Body of pancreas (tissue), 4 donors: ENCODE measurements at regions not wholly inside any gene's neighbourhood (a gene's known extent, or its start where the extent isn't known, plus 50 kb on each side); places are given as distances from the start of the nearest gene placed in this dataset.
A peak's percentile ranks its signal among the peaks of the same experiment; 100 is the strongest.
"Not testable (repeated sequence)": the region's sequence is repeated elsewhere in the genome, so short reads cannot be mapped to it uniquely, and the experiment has no call there.

Experiments used
- ATAC-seq: fragments of 150-250 bp; one replicate; pipeline ENCODE4 v1.9.1; 2016
- DNase-seq, 4 donors: peaks; one replicate each; pipeline ENCODE4 v3.0.0-alpha.2; 2019
- H3K27ac ChIP-seq, 4 donors: fragments of 200-600 bp; sonication (generic); 1 replicate in 3 of 4; 2 replicates in 1 of 4; pipeline versions ENCODE4 v1.5.1 to v1.6.1; 2016 to 2019; ENCODE audit warnings: mild to moderate bottlenecking in 1 of 4, mixed read lengths in 1 of 4, moderate library complexity in 1 of 4
- H3K27me3 ChIP-seq, 2 donors: fragments of 200-600 bp; sonication (generic); one replicate each; pipeline ENCODE4 v1.6.0; 2016; ENCODE audit warnings: mild to moderate bottlenecking in 1 of 2
- H3K36me3 ChIP-seq, 2 donors: fragments of 200-600 bp; sonication (generic); replicated peaks in 1 of 2; 2 replicates each; pipeline ENCODE4 v1.5.1; 2016; ENCODE audit warnings: low read depth in 2 of 2; ENCODE audit not compliant: insufficient read depth in 1 of 2
- H3K4me1 ChIP-seq: fragments of 200-600 bp; sonication (generic); one replicate; pipeline ENCODE4 v1.6.0; 2016
- H3K4me3 ChIP-seq, 2 donors: fragments of 200-600 bp; sonication (generic); 1 replicate in 1 of 2; 2 replicates in 1 of 2; pipeline ENCODE4 v1.5.1; 2016 to 2019
- H3K9me3 ChIP-seq, 3 donors: fragments of 200-600 bp; sonication (generic); 1 replicate in 2 of 3; 2 replicates in 1 of 3; pipeline ENCODE4 v1.5.1; 2016
- POLR2A ChIP-seq, 3 donors: fragments of 450-650 bp; IDR thresholded peaks; one replicate each; pipeline ENCODE4 v1.6.1; 2016; ENCODE audit warnings: antibody characterized with exemption in 3 of 3, mild to moderate bottlenecking in 2 of 3
- WGBS, 2 donors: methylation state at CpG; one replicate each; pipeline ENCODE4 v1.1.5; 2017; 5-methylcytosine and 5-hydroxymethylcytosine counted together
- intact Hi-C: fragments of 100-400 bp; cut with DNase I; formaldehyde crosslinking; loops from one replicate; pipeline ENCODE4 v1.15.1; 2023
- TF ChIP-seq, protein P1 (sequence below), 7 experiments: fragments of 450-650 bp in 4 of 7; fragments of 200-600 bp in 3 of 7; sonication (generic) in 3 of 7; IDR thresholded peaks; one replicate each; pipeline ENCODE4 v1.5.1; 2016 to 2019; ENCODE audit warnings: antibody characterized with exemption in 7 of 7

DNA sequence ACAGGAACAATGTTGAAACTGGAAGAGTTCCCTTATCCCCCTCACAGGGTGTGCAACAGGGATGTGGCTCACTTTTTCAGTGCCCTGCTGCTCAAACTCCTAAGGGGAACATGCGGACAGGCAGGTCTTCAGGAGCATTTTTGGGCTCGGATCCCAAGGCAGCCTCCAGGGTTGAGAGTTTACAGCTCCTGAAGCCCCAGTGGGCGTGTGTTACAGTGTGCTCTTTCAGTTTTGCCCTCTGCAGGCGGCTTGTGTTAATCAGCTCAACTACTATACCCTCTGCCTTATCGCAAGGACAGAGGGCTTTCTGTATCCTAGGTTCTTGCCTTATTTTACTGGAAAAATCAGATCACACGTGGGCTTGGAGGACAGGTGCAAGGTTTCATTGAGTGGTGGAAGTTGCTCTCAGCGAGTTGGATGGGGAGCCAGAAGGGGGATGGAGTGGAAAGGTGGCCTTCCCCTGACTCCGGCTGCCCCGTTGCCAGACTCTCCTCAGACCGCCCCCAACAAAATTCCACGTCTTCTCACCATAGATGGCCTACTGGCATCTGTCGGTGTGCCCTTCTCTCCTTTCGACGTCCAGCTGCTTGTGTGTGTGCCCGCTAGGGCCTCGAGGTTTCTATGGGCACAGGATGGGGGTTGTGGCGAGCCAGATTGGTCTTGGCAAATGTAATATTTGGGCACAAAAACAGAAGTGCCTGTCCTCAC lies 541.9 kb downstream of the TMX3 start:
- intact Hi-C loops = no loop called here
- H3K27me3 ChIP-seq = no peaks in the 10 kb centered on the region
- ATAC-seq (no peak), DNase-seq (no peak)
- H3K9me3 ChIP-seq = peaks cover 0 to 3% (median 0%) of the 10 kb centered on the region in 3 donors
- WGBS, 2 donors = 54 to 69% methylated on average over 17 of the region's 17 CpGs
- no peaks in the 10 kb centered on the region for H3K36me3 ChIP-seq
- TF ChIP-seq, protein P1, sequence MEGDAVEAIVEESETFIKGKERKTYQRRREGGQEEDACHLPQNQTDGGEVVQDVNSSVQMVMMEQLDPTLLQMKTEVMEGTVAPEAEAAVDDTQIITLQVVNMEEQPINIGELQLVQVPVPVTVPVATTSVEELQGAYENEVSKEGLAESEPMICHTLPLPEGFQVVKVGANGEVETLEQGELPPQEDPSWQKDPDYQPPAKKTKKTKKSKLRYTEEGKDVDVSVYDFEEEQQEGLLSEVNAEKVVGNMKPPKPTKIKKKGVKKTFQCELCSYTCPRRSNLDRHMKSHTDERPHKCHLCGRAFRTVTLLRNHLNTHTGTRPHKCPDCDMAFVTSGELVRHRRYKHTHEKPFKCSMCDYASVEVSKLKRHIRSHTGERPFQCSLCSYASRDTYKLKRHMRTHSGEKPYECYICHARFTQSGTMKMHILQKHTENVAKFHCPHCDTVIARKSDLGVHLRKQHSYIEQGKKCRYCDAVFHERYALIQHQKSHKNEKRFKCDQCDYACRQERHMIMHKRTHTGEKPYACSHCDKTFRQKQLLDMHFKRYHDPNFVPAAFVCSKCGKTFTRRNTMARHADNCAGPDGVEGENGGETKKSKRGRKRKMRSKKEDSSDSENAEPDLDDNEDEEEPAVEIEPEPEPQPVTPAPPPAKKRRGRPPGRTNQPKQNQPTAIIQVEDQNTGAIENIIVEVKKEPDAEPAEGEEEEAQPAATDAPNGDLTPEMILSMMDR (IDR thresholded peaks at IDR 0.05) = no peak
- TF ChIP-seq POLR2A (IDR thresholded peaks at IDR 0.05) = no peak
- H3K4me3 ChIP-seq = no peak overlapping the region
- no peaks in the 10 kb centered on the region for H3K4me1 ChIP-seq
- no peak overlapping the region for H3K27ac ChIP-seq

DNA sequence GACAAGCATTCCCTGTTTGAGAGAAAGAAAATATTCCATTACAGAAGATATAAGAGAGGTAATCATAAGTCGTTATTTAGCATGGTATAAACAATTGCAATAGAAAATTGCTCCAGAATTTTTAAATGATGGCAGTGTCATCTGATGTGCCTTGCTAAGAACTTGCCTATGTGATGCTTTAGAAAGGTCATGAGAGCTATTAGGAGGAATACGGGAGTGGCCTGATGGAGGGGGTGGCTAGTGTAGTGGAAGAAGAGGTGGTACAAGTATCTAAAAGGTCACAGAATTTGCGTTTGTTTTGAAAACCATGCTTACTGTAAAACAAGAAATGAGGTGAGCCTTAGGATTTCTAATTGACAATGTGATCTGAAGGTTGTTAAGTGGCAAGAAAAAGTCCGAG lies 550.0 kb downstream of the TMX3 start:
- Histone ChIP-seq H3K9me3 (peaks cover 0 to 3% (median 0%) of the 10 kb centered on the region in 3 donors), H3K36me3 (no peaks in the 10 kb centered on the region), H3K27me3 (no peaks in the 10 kb centered on the region), H3K4me3 (no peak overlapping the region), H3K4me1 (no peaks in the 10 kb centered on the region), H3K27ac (no peak overlapping the region)
- intact Hi-C loops = no loop called here
- DNase-seq (no peak), ATAC-seq (no peak)
- WGBS, 2 donors = 37 to 56% methylated on average over 4 of the region's 4 CpGs
- TF ChIP-seq POLR2A (IDR thresholded peaks at IDR 0.05) = no peak
- TF ChIP-seq, protein P1 (IDR thresholded peaks at IDR 0.05) = no peak

DNA sequence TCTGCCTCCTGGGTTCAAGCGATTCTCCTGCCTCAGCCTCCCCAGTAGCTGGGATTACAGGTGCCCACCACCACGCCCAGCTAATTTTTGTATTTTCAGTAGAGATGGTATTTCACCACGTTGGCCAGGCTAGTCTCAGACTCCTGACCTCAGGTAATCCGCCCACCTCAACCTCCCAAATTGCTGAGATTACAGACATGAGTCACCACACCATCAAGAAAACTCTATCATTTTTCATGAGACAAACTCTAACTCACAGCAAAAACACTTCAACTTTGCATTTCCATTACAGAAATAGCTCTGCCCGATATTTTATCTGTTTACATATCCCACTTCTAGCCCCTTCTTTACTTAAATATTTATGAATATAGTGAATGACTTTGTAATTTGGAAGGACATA lies 561.1 kb downstream of the TMX3 start:
- H3K4me1 ChIP-seq, H3K36me3 ChIP-seq, H3K9me3 ChIP-seq, H3K27me3 ChIP-seq, DNase-seq, H3K27ac ChIP-seq, intact Hi-C loops, H3K4me3 ChIP-seq, ATAC-seq: not testable (repeated sequence)
- whole genome bisulfite sequencing, 2 donors = 65 to 68% methylated on average over 5 of the region's 5 CpGs

DNA sequence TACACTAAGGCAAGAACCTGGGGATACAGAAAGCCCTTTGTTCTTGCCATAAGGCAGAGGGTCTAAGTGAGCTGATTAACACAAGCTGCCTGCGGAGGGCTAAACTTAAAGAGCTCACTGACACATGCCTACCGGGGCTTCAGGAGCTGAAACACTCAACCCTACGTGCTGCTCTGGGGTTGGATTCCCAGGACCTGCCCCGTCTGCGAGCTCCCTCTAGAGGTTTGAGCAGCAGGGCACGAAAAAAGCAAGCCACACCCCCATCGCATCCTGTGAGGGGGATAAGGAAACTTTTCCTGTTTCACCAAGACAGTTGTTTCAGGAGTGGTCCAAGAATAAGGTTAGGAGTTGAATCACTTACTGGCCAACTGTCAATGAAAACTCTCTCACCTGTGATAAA lies 562.1 kb downstream of the TMX3 start:
- no peaks in the 10 kb centered on the region for H3K27me3 ChIP-seq
- H3K36me3 ChIP-seq = no peaks in the 10 kb centered on the region
- no peak for TF ChIP-seq POLR2A (IDR thresholded peaks at IDR 0.05)
- TF ChIP-seq, protein P1 (IDR thresholded peaks at IDR 0.05) = no peak
- DNase-seq = peak in 1 of 4 donors; percentile 5
- no peaks in the 10 kb centered on the region for H3K9me3 ChIP-seq
- intact Hi-C loops = no loop called here
- 38 to 47% methylated on average over 7 of the region's 7 CpGs for WGBS, 2 donors
- no peaks in the 10 kb centered on the region for H3K4me1 ChIP-seq
- ATAC-seq = no peak
- H3K27ac ChIP-seq = no peak overlapping the region
- H3K4me3 ChIP-seq = no peak overlapping the region

DNA sequence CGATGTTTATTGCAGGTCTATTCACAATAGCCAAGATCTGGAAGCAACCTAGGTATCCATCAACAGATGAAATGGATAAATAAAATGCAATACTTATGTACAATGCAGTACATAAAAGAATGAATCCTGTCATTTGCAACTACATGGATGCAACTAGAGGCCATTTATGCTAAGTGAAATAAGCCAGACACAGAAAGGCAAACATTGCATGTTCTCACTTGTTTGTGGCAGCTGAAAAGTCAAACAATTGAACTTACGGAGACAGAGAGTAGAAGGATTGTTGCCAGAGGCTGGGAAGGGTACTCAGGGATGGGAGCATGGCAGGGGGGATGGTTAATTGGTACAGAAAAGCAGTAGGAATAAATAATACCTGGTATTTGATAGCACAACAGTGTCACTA lies 563.9 kb downstream of the TMX3 start:
- no peaks in the 10 kb centered on the region for H3K9me3 ChIP-seq
- TF ChIP-seq, protein P1 (IDR thresholded peaks at IDR 0.05) = no peak
- no peak for TF ChIP-seq POLR2A (IDR thresholded peaks at IDR 0.05)
- no peaks in the 10 kb centered on the region for H3K36me3 ChIP-seq
- DNase-seq (no peak), ATAC-seq (no peak)
- H3K27ac ChIP-seq = no peak overlapping the region
- WGBS, 2 donors = 39 to 42% methylated on average over 2 of the region's 2 CpGs
- no peaks in the 10 kb centered on the region for H3K27me3 ChIP-seq
- intact Hi-C loops = no loop called here
- H3K4me1 ChIP-seq = no peaks in the 10 kb centered on the region
- no peak overlapping the region for H3K4me3 ChIP-seq
